Progenitor cell of endocrine pancreas (in vitro differentiated cells): ENCODE measurements at regions not wholly inside any gene's neighbourhood (a gene's known extent, or its start where the extent isn't known, plus 50 kb on each side); places are given as distances from the start of the nearest gene placed in this dataset.
"Not testable (repeated sequence)": the region's sequence is repeated elsewhere in the genome, so short reads cannot be mapped to it uniquely, and the experiment has no call there.

Source experiments
- DNase-seq: peaks from one replicate; pipeline ENCODE4 v3.0.0; 2021; ENCODE audit warnings: low spot score; ENCODE audit not compliant: unreplicated experiment
- H3K27ac Mint-ChIP-seq: 2 replicates; pipeline ENCODE4 v1.8.0; 2021; ENCODE audit warnings: mild to moderate bottlenecking, moderate library complexity, mixed read lengths
- H3K27me3 Mint-ChIP-seq: 2 replicates; pipeline ENCODE4 v1.8.0; 2021; ENCODE audit warnings: mixed read lengths
- H3K36me3 Mint-ChIP-seq: 2 replicates; pipeline ENCODE4 v1.8.0; 2022; ENCODE audit warnings: mixed read lengths; ENCODE audit not compliant: insufficient read depth
- H3K4me1 Mint-ChIP-seq: 2 replicates; pipeline ENCODE4 v1.8.0; 2021; ENCODE audit warnings: low read depth, mixed read lengths
- H3K4me3 Mint-ChIP-seq: 2 replicates; pipeline ENCODE4 v1.8.0; 2021; ENCODE audit warnings: low read depth, mild to moderate bottlenecking, moderate library complexity, mixed read lengths
- H3K9me3 Mint-ChIP-seq: 2 replicates; pipeline ENCODE4 v1.8.0; 2021; ENCODE audit warnings: low read depth, mixed read lengths
- TF ChIP-seq, protein P1 (sequence below): fragments of 200-600 bp; sonication (generic); IDR thresholded peaks from one replicate; pipeline ENCODE4 v1.5.0; 2021; ENCODE audit warnings: antibody characterized with exemption, mild to moderate bottlenecking; ENCODE audit not compliant: unreplicated experiment

DNA sequence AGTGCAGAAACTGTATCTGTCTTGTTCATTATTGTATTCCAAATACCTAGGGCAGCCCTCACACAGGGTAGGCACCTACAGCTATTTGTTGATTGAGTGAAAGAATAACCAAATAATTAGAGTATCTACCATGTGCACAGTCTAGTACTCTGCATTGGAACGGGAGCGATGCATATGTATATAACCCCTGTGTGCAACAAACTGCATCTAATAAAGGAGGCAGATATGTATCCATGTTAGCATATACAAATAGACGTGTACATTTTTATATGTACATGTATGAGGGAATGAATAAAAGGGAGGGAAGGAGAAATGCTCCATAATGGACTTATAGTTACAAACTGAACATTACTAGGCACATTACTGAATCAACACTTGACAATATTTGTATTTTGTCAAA lies 191.3 kb upstream of the PTPRZ1 start:
- Mint-ChIP-seq H3K36me3 (no peaks in the 10 kb centered on the region), H3K9me3 (no peaks in the 10 kb centered on the region), H3K27me3 (no peaks in the 10 kb centered on the region), H3K4me1 (no peaks in the 10 kb centered on the region), H3K4me3 (no peak overlapping the region), H3K27ac (no peak overlapping the region)
- no peak for DNase-seq
- TF ChIP-seq, protein P1, sequence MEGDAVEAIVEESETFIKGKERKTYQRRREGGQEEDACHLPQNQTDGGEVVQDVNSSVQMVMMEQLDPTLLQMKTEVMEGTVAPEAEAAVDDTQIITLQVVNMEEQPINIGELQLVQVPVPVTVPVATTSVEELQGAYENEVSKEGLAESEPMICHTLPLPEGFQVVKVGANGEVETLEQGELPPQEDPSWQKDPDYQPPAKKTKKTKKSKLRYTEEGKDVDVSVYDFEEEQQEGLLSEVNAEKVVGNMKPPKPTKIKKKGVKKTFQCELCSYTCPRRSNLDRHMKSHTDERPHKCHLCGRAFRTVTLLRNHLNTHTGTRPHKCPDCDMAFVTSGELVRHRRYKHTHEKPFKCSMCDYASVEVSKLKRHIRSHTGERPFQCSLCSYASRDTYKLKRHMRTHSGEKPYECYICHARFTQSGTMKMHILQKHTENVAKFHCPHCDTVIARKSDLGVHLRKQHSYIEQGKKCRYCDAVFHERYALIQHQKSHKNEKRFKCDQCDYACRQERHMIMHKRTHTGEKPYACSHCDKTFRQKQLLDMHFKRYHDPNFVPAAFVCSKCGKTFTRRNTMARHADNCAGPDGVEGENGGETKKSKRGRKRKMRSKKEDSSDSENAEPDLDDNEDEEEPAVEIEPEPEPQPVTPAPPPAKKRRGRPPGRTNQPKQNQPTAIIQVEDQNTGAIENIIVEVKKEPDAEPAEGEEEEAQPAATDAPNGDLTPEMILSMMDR: no peak

DNA sequence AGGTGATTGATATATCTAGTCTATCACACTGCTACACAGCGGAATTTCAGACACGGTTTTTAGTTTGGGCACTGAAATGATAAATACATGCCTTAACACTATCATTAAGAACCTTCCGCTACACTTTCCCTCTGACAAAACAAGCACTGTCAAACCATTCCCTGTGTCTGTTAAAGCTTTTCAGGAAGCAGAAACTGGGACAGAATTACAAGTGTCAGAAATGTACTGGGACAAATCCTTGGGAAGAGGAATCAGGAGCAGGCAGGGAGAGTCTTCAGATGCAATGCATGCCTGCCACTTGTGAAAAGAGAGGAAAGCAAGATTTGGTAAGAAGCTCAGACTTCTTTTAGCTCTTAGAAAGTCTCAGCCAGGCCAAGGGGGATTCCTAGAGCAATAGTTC lies 196.8 kb upstream of the PTPRZ1 start:
- DNase-seq: no peak
- H3K27ac Mint-ChIP-seq: no peak overlapping the region
- no peaks in the 10 kb centered on the region for H3K27me3 Mint-ChIP-seq
- H3K9me3 Mint-ChIP-seq: no peaks in the 10 kb centered on the region
- H3K36me3 Mint-ChIP-seq: no peaks in the 10 kb centered on the region
- TF ChIP-seq, protein P1: no peak
- H3K4me3 Mint-ChIP-seq: no peak overlapping the region
- no peaks in the 10 kb centered on the region for H3K4me1 Mint-ChIP-seq

DNA sequence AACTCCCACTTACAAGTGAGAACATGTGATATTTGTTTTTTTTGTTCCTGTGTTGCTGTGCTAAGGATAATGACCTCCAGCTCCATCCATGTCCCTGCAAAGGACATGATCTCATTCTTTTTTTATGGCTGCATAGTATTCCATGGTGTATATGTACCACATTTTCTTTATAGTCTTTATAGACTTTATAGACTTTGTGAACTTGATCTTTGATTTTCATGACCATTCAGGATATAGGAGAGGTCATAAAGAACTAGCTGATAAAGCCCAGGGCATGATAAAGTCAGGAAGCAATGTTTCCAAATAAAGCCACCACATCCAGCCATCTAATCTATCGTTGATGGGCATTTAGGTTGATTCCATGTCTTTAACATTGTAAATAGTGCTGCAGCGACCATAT lies 198.5 kb upstream of the PTPRZ1 start:
- H3K36me3 Mint-ChIP-seq, H3K4me1 Mint-ChIP-seq, DNase-seq, H3K27ac Mint-ChIP-seq, H3K9me3 Mint-ChIP-seq, H3K4me3 Mint-ChIP-seq, H3K27me3 Mint-ChIP-seq: not testable (repeated sequence)

DNA sequence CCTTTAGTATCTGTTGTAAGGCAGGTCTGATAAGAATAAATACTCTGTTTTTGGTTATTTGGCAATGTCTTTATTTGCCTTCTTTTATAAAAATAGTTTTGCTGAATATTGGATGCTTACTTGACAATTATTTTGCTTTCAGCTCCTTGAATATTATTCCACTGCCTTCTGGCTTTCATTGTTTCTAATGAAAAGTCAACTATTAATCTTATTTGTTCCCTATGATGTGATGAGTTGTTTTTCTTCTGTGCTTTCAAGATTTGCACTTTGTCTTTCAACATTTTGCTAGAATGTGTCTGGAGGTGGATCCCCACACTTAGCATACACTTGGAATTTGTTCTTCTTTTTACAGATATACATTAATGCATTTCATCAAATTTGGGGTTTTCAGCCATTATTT lies 203.8 kb upstream of the PTPRZ1 start:
- Mint-ChIP-seq H3K4me1 (no peaks in the 10 kb centered on the region), H3K4me3 (no peak overlapping the region), H3K27ac (no peak overlapping the region), H3K36me3 (no peaks in the 10 kb centered on the region), H3K9me3 (peaks cover 5% of the 10 kb centered on the region), H3K27me3 (no peaks in the 10 kb centered on the region)
- TF ChIP-seq, protein P1: no peak
- no peak for DNase-seq

DNA sequence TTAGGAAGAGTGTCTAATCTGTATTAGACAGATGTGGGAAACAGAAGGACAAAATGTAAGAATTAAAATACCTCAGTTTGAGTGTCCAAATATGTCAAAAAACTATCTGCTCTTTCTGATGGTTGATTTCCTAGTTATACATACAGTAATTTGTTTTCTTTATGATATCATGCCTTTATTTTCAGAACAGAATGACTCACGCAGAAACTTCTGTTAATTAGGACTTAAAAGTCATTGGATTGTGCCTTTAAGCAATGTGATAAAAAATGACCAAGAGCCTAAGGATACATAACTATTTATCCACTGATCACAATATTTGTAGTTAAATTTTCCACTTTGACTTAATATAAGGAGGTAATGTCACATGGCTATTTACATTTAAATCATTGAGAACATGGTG lies 206.7 kb upstream of the PTPRZ1 start:
- peaks cover 8% of the 10 kb centered on the region for H3K9me3 Mint-ChIP-seq

DNA sequence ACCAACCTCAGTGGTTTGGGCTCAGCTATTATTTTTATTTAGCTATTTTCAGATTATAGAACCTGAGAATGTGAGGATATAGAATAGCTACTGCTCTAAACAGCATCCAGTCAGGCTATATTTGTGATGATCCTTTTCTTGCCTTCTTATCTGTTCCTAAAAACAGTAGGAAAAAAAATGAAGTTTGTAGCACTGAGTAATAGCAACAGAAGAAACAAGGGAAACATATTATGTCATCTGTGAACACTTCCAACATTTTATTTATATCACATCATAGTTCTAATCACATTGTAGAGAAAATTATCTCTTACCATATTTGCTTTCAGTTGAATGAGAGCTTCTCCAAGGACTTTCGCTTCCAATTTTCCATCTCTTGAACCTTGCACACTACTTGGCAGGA lies 229.6 kb upstream of the PTPRZ1 start:
- no peaks in the 10 kb centered on the region for H3K36me3 Mint-ChIP-seq
- TF ChIP-seq, protein P1: no peak
- no peaks in the 10 kb centered on the region for H3K9me3 Mint-ChIP-seq
- H3K4me3 Mint-ChIP-seq: no peak overlapping the region
- no peak for DNase-seq
- H3K27ac Mint-ChIP-seq: no peak overlapping the region
- no peaks in the 10 kb centered on the region for H3K27me3 Mint-ChIP-seq
- no peaks in the 10 kb centered on the region for H3K4me1 Mint-ChIP-seq

More for the DNA sequence above, 206.7 kb upstream of the PTPRZ1 start:
- H3K36me3 Mint-ChIP-seq: no peaks in the 10 kb centered on the region
- H3K4me3 Mint-ChIP-seq: no peak overlapping the region
- no peak for DNase-seq
- no peaks in the 10 kb centered on the region for H3K27me3 Mint-ChIP-seq
- H3K27ac Mint-ChIP-seq: no peak overlapping the region
- no peaks in the 10 kb centered on the region for H3K4me1 Mint-ChIP-seq
- TF ChIP-seq, protein P1: no peak
